GM19043 (cell line): ENCODE measurements at regions not wholly inside any gene's neighbourhood (a gene's known extent, or its start where the extent isn't known, plus 50 kb on each side); places are given as distances from the start of the nearest gene placed in this dataset.

Experiments
- ATAC-seq: cut with Tn5 transposase; IDR thresholded peaks from one replicate; pipeline ENCODE4 v1.9.1; 2021; ENCODE audit warnings: low read depth; ENCODE audit not compliant: unreplicated experiment

GRCh38 chr14:97726676-97727075 is 929.5 kb downstream of the VRK1 start:
- no peak for ATAC-seq

- no peak for ATAC-seq
Observed at GRCh38 chr14:97730706-97731105, 933.5 kb downstream of the VRK1 start.

DNA sequence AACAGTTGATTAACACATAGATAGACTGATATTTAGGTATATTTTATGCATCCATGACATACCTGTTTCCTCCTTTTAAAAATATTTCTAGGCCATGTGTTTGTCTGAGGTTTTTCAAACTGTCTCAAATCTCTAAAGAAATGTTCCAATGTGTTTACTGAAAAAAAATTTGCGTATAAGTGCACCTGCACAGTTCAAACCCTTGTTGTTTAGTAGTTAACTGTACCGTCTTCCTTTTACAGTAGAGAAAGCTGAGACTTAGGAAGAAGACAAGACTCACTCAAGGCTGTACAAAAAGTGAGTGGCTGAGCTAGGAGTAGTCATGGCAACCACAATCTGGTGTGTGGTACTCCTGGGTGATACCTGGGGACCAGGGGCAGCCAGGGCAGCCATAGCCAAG is 934.6 kb downstream of the VRK1 start:
- ATAC-seq, result no peak

DNA sequence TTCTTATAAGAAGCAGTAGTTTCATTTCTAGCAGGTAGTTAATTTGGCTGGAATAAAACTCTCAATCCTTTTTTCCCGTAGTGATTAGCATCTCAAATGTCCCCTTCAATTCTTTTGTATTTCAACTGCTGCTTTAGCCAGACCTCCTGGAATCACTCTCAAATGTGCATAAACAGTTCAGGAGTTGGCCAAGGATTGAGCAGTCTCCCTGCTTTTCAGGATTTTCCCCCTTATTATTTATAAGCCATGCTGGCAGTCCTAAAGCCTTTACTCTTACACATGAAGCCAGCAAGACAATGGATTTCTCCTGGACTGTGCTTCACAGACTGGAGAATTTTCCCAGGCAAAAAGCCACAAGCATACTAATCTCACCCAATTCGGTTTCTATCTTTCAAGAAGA is 950.1 kb downstream of the VRK1 start:
- ATAC-seq, result no peak

GRCh38 chr14:97748616-97749015 is 951.4 kb downstream of the VRK1 start:
- ATAC-seq, result no peak

- ATAC-seq, result no peak
Observed at GRCh38 chr14:97757491-97757890, 960.3 kb downstream of the VRK1 start.

- no peak for ATAC-seq
Observed at GRCh38 chr14:97760050-97760449, 962.9 kb downstream of the VRK1 start.

- ATAC-seq, result no peak
Observed at GRCh38 chr14:97762386-97762785, 965.2 kb downstream of the VRK1 start.

DNA sequence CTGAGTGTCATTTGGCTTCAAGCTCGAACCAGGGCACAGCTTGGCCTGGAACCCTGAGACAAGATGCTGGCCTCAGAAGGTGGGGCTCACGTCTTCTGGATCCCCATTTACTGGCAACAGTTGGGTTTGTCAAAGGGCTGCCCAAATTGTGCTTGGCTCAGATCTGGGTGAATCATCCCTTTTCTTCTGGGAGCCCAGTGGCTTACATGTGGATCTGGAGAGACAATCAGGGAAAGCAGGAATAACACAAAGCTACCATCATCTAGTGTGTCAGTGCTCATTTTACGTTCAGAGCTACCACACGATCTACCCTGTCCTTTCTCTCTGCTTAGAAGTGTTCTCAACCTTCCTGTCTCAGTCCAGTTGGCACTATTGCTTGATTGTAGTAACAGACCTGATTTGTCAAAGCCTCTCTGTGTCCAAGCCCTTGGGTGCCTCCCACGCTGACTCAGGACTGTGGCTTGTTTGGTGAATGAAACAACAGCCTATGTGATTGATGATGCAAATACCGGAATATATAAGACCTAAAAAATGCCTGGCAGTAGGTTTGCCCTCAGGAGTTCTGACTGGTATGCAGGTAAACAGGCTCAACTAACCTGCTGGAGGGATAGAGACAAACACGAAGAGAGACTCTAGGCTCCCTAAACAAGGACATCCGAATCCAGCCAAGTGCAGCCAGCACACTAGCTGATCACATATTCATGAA is 974.3 kb downstream of the VRK1 start:
- ATAC-seq, result no peak

DNA sequence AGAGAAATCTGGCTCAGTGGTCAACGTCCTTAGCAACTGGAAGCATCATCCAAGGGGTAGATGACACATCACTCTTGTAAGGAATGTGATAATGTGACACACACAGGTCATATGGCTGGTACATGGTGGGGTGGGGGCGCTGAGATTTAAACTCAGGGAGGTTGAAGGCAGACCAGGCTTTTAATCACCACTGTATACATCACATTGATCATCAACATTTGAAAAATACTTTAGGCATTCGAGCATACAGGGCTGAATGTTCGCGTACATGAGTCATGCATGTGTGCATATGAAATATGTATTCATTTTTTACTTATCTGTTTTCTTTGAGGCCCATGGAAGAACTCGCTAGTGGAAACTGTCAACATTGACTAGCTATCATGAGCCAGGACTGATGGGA is 976.4 kb downstream of the VRK1 start:
- no peak for ATAC-seq

DNA sequence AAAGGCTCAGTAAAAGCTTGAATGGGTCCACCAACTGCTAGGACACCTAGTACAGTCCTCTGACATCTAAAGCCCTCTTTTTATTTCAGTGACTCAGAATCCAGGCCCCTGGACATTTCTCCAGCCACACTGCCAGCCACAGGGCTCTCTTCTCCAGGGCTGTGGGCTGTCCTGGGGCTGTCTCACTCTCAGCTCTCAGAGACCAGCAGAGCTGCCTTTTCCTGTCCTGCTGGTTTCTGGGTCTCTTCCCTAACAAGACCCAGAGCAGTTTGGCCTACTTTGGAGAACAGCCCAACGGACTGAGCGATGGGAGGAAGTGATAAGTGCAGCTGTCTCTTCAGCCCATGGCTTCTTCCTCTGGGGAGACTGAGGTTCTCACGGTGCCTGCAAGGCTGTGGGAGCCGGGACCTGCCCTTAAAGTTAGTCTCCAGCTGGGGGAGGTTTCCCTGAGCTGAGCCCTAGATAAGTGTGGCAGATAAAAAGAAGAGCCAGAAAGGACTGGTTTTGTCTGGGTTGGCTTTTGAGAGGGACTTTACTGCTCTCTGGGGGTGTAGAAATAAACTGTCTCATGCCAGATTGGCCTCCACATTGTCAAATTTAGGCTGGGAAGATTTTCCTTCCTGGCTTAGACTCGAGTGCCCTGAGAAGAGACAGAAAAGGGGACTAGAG is 979.8 kb downstream of the VRK1 start:
- no peak for ATAC-seq

DNA sequence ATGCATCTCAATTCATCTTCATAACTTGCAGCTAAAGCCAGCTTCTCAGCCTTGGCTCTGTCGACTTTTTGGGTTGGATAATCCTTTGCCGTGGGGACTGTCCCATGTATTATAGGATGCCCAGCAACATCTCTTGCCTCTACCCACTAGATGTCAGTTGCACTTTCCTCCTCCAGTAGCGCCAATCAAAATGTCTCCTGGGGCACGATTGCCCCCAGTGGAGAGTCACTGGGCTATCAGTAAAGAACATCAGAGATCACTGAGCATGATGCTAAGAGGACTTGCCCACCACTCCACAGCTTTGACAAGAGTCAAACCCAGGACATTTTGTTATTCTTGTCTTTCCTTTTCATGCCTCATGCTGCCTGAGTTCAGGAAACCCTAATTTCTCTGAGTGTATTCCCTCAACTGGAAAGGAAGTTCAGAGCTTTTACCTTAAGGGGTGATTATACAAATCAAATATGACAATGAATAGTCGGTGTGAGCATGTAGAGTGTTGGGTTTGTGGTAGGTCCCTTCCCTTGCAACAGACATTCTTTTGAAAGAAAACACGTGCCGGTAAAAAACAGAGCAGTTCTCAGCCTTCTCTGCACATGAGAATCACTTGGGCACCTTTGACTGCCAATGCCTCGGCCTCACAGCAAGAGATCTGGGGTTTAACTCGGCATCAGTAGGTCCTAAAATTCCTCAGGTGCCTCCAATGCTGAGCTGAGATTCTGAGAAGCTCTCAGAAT is 980.6 kb downstream of the VRK1 start:
- ATAC-seq, result no peak

DNA sequence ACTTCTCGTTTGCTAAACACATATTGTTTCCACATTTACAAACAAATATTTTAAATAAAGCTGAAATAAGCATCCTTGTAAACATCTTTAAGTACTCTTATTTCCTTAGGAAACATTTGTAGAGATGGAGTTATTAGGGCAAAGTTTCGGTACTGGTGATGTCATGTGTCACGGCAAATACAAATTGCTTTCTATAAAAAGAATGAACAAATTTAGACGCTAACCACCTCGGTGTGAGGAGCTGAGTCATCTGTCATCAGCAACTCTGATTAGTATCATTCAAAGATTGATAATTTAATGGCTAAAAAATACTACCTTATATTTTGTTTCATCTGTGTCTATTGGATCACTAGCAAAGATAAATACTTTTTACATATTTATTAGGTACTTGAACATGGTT is 982.0 kb downstream of the VRK1 start:
- ATAC-seq, result no peak

GRCh38 chr14:97780804-97781203 is 983.6 kb downstream of the VRK1 start:
- no peak for ATAC-seq

DNA sequence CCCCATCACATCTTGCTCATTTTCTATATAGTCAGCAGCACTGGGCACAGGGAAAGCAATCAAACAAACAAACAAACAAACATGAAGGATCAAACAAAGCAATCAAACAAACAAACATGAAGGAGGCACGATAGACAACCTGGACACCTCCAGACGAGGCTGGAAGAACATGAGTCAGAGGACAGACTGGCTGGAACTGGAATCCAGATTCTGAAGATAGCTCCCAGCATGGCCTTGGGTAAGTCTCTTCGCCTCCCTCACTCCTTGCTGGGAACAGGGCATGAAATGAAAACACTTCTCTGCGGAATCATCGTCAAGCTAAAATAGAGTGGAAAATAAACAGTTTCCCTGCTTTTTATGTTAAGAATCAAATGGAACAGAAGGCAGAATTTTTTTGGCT is 984.8 kb downstream of the VRK1 start:
- ATAC-seq, result no peak

DNA sequence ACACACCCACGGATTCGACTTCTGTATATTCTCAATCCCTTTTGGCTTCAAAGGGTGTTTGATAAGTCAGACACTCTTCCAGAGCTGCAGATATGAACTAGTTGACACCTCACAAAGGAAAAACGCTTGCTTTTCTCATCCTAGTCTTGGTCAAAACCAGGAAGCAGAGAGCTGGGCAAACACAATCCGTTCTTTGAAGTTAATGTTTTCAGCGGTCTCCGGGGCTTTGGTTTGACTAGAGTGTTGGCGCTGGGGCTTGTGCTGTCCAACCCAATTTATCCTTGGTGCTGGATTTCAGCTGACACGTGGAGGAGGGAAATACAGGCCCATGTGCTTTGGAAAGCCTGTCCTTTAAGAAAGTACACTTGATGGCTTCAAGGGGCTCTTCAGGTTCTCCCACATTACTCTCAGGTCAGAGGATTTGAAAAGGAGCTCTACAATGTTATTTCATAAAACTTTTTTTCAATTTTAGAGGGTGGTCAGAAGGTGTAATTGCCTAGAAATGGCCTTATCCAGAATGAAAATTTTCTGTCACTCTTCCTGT is 985.8 kb downstream of the VRK1 start:
- no peak for ATAC-seq

- ATAC-seq, result no peak
Observed at GRCh38 chr14:97785495-97785894, 988.3 kb downstream of the VRK1 start.

DNA sequence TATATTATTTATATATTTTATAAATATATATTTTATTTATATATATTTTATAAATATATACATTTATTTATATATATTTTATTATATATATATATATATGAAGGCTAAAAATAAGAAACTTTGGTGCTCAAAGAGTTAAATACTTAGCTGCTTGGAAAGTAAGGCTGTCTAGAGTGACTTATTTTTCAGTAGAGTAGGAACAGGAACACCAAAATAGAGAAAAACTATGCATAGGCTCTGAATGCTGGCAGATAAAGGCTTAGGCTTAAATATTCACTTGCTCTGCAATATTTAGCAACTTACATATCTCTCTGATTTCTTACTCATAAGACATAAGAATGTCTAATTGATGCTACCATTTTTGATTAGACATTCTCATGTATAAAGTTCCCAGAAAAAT is 991.2 kb downstream of the VRK1 start:
- ATAC-seq, result no peak

DNA sequence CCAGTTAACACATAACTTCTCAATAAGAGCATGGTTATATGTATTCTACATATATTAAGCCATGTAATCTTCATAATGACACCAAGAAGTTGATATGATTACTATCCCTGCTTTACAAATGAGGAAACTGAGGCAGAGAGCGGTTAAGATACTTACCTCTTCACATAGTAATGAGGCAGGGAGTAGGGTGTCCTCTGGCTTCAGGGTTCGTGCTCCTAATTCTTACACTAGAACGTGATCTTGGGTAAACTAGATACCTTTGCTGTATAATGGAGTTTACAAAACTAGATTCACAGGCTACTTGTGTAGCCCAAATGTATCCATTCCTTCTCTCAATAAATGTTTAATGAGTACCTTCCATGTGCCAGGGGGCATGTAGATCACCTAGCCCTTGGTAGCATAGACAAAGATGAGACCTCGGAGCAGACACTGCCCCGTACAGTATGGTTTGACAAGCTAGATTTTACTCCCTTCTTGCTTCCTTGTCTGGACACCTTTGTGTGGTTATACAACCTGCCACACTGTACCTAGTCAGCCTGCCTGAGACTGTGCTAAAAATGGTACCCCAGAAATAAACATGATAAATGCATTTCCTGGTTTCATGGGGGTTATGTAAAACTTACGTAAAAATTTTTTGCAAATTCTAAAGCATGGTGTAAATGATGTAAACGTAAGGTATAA is 991.8 kb downstream of the VRK1 start:
- ATAC-seq, result no peak

GRCh38 chr14:97791072-97791471 is 993.9 kb downstream of the VRK1 start:
- ATAC-seq, result no peak

- no peak for ATAC-seq
Observed at GRCh38 chr14:97791906-97792305, 994.7 kb downstream of the VRK1 start.
